ENCODE measurements at regions not wholly inside any gene's neighbourhood (a gene's known extent, or its start where the extent isn't known, plus 50 kb on each side); places are given as distances from the start of the nearest gene placed in this dataset.

GRCh38 chr5:8098081-8098480 is 229.1 kb downstream of the MTRR start:
- Histone ChIP-seq H3K36me3 (no peaks in the 10 kb centered on the region), H3K4me1 (no peaks in the 10 kb centered on the region), H3K9me3 (peaks cover 0 to 8% (median 0%) of the 10 kb centered on the region in 12 donors), H3K4me3 (no peak overlapping the region), H3K27me3 (no peaks in the 10 kb centered on the region), H3K27ac (no peak overlapping the region)
- peak in 2 of 4 donors; percentile 65 to 72 for ATAC-seq
- 44 to 51% (median 50%) methylated on average over 2 of the region's 2 CpGs for WGBS, 4 donors
- no peak for TF ChIP-seq POLR2A (IDR thresholded peaks at IDR 0.05)
- TF ChIP-seq, protein P1, sequence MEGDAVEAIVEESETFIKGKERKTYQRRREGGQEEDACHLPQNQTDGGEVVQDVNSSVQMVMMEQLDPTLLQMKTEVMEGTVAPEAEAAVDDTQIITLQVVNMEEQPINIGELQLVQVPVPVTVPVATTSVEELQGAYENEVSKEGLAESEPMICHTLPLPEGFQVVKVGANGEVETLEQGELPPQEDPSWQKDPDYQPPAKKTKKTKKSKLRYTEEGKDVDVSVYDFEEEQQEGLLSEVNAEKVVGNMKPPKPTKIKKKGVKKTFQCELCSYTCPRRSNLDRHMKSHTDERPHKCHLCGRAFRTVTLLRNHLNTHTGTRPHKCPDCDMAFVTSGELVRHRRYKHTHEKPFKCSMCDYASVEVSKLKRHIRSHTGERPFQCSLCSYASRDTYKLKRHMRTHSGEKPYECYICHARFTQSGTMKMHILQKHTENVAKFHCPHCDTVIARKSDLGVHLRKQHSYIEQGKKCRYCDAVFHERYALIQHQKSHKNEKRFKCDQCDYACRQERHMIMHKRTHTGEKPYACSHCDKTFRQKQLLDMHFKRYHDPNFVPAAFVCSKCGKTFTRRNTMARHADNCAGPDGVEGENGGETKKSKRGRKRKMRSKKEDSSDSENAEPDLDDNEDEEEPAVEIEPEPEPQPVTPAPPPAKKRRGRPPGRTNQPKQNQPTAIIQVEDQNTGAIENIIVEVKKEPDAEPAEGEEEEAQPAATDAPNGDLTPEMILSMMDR (IDR thresholded peaks at IDR 0.05), result no peak
- DNase-seq, result no peak
- intact Hi-C loops (cut with DNase I), result no loop called here

DNA sequence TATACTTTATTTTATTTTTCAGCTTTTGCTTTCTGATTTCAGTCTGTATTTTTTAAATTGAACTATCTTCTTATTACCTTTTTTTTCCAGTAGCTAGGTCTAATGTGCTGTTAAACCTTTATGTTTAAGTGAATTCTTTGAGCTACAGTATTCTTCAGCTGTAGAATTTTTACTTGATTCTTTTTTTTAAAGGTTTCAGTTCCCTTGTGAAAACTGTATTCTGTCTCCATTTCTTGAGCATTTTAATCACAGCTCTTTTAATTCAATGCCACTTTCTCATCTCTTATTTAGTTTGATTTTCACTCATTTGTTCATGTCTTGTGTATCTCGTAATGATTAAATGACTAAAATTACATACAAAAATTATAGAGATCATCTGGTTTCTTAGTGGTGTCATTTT is 233.8 kb downstream of the MTRR start:
- Histone ChIP-seq H3K4me3 (no peak overlapping the region), H3K9me3 (peaks cover 0 to 8% (median 0%) of the 10 kb centered on the region in 12 donors), H3K4me1 (no peaks in the 10 kb centered on the region), H3K27me3 (no peaks in the 10 kb centered on the region), H3K36me3 (no peaks in the 10 kb centered on the region), H3K27ac (no peak overlapping the region)
- intact Hi-C loops (cut with DNase I), result no loop called here
- DNase-seq (no peak), ATAC-seq (no peak)
- WGBS, 4 donors, result 63 to 72% (median 66%) methylated on average over 1 of the region's 1 CpG
- TF ChIP-seq POLR2A (IDR thresholded peaks at IDR 0.05), result no peak
- TF ChIP-seq, protein P1 (IDR thresholded peaks at IDR 0.05), result no peak

DNA sequence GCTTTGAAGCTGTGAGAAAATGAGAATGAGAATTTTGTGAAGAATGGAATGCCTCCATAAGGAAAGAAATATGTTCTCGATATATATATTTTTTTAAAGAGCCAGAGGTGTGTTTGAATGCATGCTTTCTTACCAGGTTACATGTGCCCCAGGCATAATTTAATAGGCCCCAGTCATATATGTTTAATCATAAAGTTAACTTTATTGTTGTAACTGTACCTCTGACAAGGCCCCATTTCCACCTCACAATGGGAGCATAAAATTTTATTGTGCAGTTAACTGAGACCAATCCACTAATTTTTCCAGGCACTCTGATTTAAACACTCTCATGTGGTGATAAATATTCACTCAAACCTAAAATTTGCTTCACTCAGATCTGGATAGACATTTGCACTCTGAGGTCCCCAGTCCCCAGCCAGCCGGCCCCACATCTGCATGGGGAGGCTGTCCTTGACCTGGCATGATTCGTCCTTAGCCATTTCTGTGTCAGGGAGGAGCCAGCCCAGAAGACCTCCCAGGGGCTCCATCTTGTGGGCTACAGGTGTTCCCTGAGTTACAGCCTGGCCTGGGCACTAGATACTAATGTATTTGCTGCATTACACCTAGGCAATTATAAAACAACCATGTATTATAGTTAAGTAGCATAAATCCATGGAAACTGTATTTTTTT is 245.8 kb downstream of the MTRR start:
- TF ChIP-seq, protein P1 (IDR thresholded peaks at IDR 0.05), result no peak
- TF ChIP-seq POLR2A (IDR thresholded peaks at IDR 0.05), result no peak
- H3K4me1 ChIP-seq, result no peaks in the 10 kb centered on the region
- H3K27ac ChIP-seq, result no peak overlapping the region
- no peaks in the 10 kb centered on the region for H3K36me3 ChIP-seq
- no peaks in the 10 kb centered on the region for H3K9me3 ChIP-seq
- DNase-seq (no peak), ATAC-seq (no peak)
- no peaks in the 10 kb centered on the region for H3K27me3 ChIP-seq
- WGBS, 4 donors, result 65 to 84% (median 77%) methylated on average over 3 of the region's 3 CpGs
- intact Hi-C loops (cut with DNase I), result no loop called here
- H3K4me3 ChIP-seq, result no peak overlapping the region

GRCh38 chr5:8123559-8123958 is 254.6 kb downstream of the MTRR start:
- no peak for ATAC-seq
- H3K36me3 ChIP-seq, result no peaks in the 10 kb centered on the region
- 43 to 60% (median 52%) methylated on average over 3 of the region's 3 CpGs for WGBS, 4 donors
- no peaks in the 10 kb centered on the region for H3K4me1 ChIP-seq
- H3K27me3 ChIP-seq, result no peaks in the 10 kb centered on the region
- no peak overlapping the region for H3K27ac ChIP-seq
- no peak for DNase-seq
- H3K4me3 ChIP-seq, result no peak overlapping the region
- intact Hi-C loops (cut with DNase I), result no loop called here
- TF ChIP-seq, protein P1 (IDR thresholded peaks at IDR 0.05), result no peak
- no peak for TF ChIP-seq POLR2A (IDR thresholded peaks at IDR 0.05)
- no peaks in the 10 kb centered on the region for H3K9me3 ChIP-seq

Data from heart left ventricle (tissue), 16 donors.